MM.1S (cell line): ENCODE measurements at regions not wholly inside any gene's neighbourhood (a gene's known extent, or its start where the extent isn't known, plus 50 kb on each side); places are given as distances from the start of the nearest gene placed in this dataset.

Experiments used
- DNase-seq: peaks from one replicate; pipeline ENCODE4 v3.0.0-alpha.2; 2015
- H2AFZ ChIP-seq: fragments of 300-600 bp; sonication (generic); 2 replicates; pipeline ENCODE4 v1.6.0; 2016; ENCODE audit warnings: antibody characterized with exemption, low read length
- H3F3A ChIP-seq: fragments of 300-600 bp; sonication (generic); 2 replicates; pipeline ENCODE4 v1.6.1; 2016; ENCODE audit warnings: mild to moderate bottlenecking, antibody characterized with exemption, low read length, moderate library complexity, mixed read lengths; ENCODE audit not compliant: insufficient read depth
- H3K27ac ChIP-seq: fragments of 300-600 bp; sonication (generic); 2 replicates; pipeline ENCODE4 v1.5.1; 2016; ENCODE audit warnings: mild to moderate bottlenecking, low read length
- H3K27me3 ChIP-seq: fragments of 300-600 bp; sonication (generic); replicated peaks from 2 replicates; pipeline ENCODE4 v1.6.0; 2016; ENCODE audit warnings: low read length; ENCODE audit not compliant: insufficient read depth
- H3K36me3 ChIP-seq: fragments of 300-600 bp; sonication (generic); replicated peaks from 2 replicates; pipeline ENCODE4 v1.6.1; 2016; ENCODE audit warnings: mild to moderate bottlenecking, low read length, mixed read lengths; ENCODE audit not compliant: insufficient read depth
- H3K4me1 ChIP-seq: fragments of 300-600 bp; sonication (generic); 2 replicates; pipeline ENCODE4 v1.6.1; 2016; ENCODE audit warnings: low read length, mixed read lengths
- H3K4me2 ChIP-seq: fragments of 300-600 bp; sonication (generic); 2 replicates; pipeline ENCODE4 v1.6.0; 2016; ENCODE audit warnings: low read depth, low read length
- H3K4me3 ChIP-seq: fragments of 300-600 bp; sonication (generic); 2 replicates; pipeline ENCODE4 v1.5.1; 2016; ENCODE audit warnings: low read length, mixed read lengths
- H3K79me2 ChIP-seq: fragments of 300-600 bp; sonication (generic); 2 replicates; pipeline ENCODE4 v1.6.1; 2016; ENCODE audit warnings: mixed run types, low read length, mixed read lengths
- H3K9ac ChIP-seq: fragments of 300-600 bp; sonication (generic); 2 replicates; pipeline ENCODE4 v1.6.1; 2016; ENCODE audit warnings: low read length, mixed read lengths
- H3K9me2 ChIP-seq: fragments of 300-600 bp; sonication (generic); replicated peaks from 2 replicates; pipeline ENCODE4 v1.6.1; 2016; ENCODE audit warnings: mild to moderate bottlenecking, low read length, mixed read lengths; ENCODE audit not compliant: insufficient read depth
- H3K9me3 ChIP-seq: fragments of 300-600 bp; sonication (generic); replicated peaks from 2 replicates; pipeline ENCODE4 v1.6.1; 2016; ENCODE audit warnings: mild to moderate bottlenecking, low read length, mixed read lengths; ENCODE audit not compliant: insufficient read depth
- H4K20me1 ChIP-seq: fragments of 300-600 bp; sonication (generic); 2 replicates; pipeline ENCODE4 v1.6.1; 2016; ENCODE audit warnings: mild to moderate bottlenecking, low read length, moderate library complexity, mixed read lengths; ENCODE audit not compliant: insufficient read depth
- EZH2 ChIP-seq: fragments of 300-600 bp; sonication (generic); optimal IDR thresholded peaks from 2 replicates; pipeline ENCODE3; 2017; ENCODE audit warnings: low read depth, mild to moderate bottlenecking, antibody characterized with exemption, low read length, mixed read lengths
- EZH2phosphoT487 ChIP-seq: fragments of 300-600 bp; sonication (generic); IDR thresholded peaks from 2 replicates; pipeline ENCODE4 v1.6.1; 2018; ENCODE audit warnings: antibody characterized with exemption, low read length
- TF ChIP-seq, protein P1 (sequence below): fragments of 300-600 bp; sonication (generic); IDR thresholded peaks from 2 replicates; pipeline ENCODE4 v1.5.1; 2016; ENCODE audit warnings: antibody characterized with exemption, low read length, mixed read lengths

DNA sequence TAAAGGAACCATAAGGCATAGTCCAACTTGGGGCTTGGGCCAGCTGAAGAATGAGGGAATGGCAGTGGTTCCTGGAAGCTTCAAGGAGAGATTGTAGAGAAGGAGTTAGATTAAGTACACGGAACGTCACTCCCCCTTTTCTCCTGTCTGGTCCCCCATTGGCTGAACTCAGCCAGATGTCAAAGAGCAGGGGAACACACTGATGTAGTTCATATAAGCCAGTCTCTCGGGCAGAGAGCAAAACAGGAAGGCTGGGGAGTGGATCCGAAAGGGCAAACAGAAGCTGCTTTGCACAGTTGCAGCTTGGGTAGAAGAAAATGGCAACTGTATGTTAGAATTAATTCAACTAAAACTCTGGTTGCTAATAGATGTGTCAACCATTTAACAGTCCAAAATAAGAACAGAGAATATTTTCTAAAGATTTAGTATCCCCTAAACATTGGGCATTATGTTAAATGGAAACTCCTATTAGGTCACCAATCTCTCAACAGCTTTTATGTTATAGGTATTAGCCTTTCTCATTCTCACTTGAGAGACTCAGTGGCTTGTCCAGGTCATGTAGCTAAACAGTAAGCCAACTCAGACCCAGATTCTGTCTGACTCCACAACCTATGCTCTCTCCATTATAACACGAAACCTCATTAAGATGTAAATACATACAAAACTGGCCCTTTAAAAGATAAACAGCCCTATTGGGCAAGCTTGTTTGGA is 600.7 kb upstream of the USP24 start:
- no peaks in the 10 kb centered on the region for H3K27me3 ChIP-seq
- peak overlapping the region; percentile 44; the same call in 1 of the 2 replicates for H3K27ac ChIP-seq
- no peaks in the 10 kb centered on the region for H3K79me2 ChIP-seq
- H3K9me2 ChIP-seq, result no peaks in the 10 kb centered on the region
- H3K9me3 ChIP-seq, result no peaks in the 10 kb centered on the region
- H3F3A ChIP-seq, result peaks cover 10% of the 10 kb centered on the region
- 0 out of 2 replicates have a peak overlapping the region, but pooled peaks have one; percentile 15 for H2AFZ ChIP-seq
- peak overlapping the region; percentile 19; the same call in 1 of the 2 replicates for H3K4me2 ChIP-seq
- DNase-seq, result no peak
- peaks cover 23% of the 10 kb centered on the region for H3K4me1 ChIP-seq
- H4K20me1 ChIP-seq, result no peaks in the 10 kb centered on the region
- no peak overlapping the region for H3K9ac ChIP-seq
- no peak for TF ChIP-seq EZH2
- TF ChIP-seq EZH2phosphoT487, result no peak
- TF ChIP-seq, protein P1, sequence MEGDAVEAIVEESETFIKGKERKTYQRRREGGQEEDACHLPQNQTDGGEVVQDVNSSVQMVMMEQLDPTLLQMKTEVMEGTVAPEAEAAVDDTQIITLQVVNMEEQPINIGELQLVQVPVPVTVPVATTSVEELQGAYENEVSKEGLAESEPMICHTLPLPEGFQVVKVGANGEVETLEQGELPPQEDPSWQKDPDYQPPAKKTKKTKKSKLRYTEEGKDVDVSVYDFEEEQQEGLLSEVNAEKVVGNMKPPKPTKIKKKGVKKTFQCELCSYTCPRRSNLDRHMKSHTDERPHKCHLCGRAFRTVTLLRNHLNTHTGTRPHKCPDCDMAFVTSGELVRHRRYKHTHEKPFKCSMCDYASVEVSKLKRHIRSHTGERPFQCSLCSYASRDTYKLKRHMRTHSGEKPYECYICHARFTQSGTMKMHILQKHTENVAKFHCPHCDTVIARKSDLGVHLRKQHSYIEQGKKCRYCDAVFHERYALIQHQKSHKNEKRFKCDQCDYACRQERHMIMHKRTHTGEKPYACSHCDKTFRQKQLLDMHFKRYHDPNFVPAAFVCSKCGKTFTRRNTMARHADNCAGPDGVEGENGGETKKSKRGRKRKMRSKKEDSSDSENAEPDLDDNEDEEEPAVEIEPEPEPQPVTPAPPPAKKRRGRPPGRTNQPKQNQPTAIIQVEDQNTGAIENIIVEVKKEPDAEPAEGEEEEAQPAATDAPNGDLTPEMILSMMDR, result no peak
- no peaks in the 10 kb centered on the region for H3K36me3 ChIP-seq
- H3K4me3 ChIP-seq, result no peak overlapping the region

DNA sequence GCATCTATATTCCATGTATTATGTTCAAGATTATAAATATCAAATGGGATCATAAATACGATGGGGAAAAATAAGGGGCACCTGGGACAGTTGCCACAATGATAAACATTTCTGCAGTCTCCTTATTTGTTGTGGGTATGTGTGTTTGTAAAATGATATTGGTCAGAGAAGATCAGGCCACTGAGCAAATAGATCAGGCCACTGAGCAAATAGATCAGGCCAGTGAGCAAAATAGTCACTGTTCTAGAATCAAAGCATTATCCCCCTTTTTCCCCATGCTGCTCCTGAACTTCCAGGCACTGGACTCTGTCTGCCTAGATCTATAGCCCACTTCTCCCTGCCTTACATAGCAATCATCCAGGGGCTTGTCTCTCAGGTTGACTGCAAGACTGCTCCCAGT is 599.8 kb upstream of the USP24 start:
- no peaks in the 10 kb centered on the region for H3K9me2 ChIP-seq
- H3K4me1 ChIP-seq, result peaks cover 23% of the 10 kb centered on the region
- H3K9ac ChIP-seq, result no peak overlapping the region
- no peak for DNase-seq
- H3K27ac ChIP-seq, result no peak overlapping the region
- H3K27me3 ChIP-seq, result no peaks in the 10 kb centered on the region
- TF ChIP-seq EZH2 (no peak), EZH2phosphoT487 (no peak)
- TF ChIP-seq, protein P1, result no peak
- no peaks in the 10 kb centered on the region for H3K36me3 ChIP-seq
- no peaks in the 10 kb centered on the region for H4K20me1 ChIP-seq
- no peak overlapping the region for H3K4me3 ChIP-seq
- no peaks in the 10 kb centered on the region for H3K79me2 ChIP-seq
- H3K4me2 ChIP-seq, result no peak overlapping the region
- no peak overlapping the region for H2AFZ ChIP-seq
- no peaks in the 10 kb centered on the region for H3K9me3 ChIP-seq
- H3F3A ChIP-seq, result peaks cover 10% of the 10 kb centered on the region

DNA sequence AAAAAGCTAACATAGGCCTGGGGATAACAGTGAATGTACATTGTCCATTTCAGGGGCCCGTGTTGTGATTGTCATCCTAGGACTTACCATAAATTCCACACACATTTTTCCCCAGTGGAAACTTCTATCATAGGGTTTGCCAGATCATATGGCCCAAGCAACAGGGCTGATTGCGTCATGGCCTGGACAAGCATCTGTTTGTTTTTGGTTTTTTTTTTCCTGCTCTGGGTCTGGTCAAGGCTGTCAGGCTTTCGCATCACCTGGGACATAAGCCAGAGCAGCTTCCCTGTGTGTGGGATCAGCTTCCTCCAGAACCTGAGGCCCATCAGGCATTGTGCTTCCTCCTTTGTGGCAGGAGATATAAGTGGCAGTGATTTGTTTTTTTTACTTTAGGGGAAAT is 598.5 kb upstream of the USP24 start:
- no peak for TF ChIP-seq EZH2phosphoT487
- TF ChIP-seq, protein P1, result no peak
- no peak for TF ChIP-seq EZH2
- Histone ChIP-seq H3K9ac (no peak overlapping the region), H3K27ac (no peak overlapping the region), H3K4me2 (no peak overlapping the region), H3K9me2 (no peaks in the 10 kb centered on the region), H3K4me1 (peaks cover 23% of the 10 kb centered on the region), H3K27me3 (no peaks in the 10 kb centered on the region), H3K9me3 (no peaks in the 10 kb centered on the region), H3F3A (peaks cover 10% of the 10 kb centered on the region), H3K4me3 (no peak overlapping the region), H4K20me1 (no peaks in the 10 kb centered on the region), H3K36me3 (no peaks in the 10 kb centered on the region), H3K79me2 (no peaks in the 10 kb centered on the region), H2AFZ (no peak overlapping the region)
- no peak for DNase-seq
